ENCODE measurements at regions not wholly inside any gene's neighbourhood (a gene's known extent, or its start where the extent isn't known, plus 50 kb on each side); places are given as distances from the start of the nearest gene placed in this dataset.
A peak's percentile ranks its signal among the peaks of the same experiment; 100 is the strongest.
"Not testable (repeated sequence)": the region's sequence is repeated elsewhere in the genome, so short reads cannot be mapped to it uniquely, and the experiment has no call there.

DNA sequence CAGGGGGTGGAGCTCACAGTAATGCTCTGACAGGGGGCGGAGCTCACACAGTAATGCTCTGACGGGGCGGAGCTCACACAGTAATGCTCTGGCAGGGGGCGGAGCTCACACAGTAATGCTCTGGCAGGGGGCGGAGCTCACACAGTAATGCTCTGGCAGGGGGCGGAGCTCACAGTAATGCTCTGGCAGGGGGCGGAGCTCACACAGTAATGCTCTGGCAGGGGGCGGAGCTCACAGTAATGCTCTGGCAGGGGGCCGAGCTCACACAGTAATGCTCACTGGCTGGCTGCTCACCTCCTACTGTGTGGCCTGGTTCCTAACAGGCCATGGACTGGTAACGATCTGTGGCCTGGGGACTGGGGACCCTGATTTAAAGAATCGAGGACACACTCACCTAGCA, 53.9 kb upstream of the TNK2 start:
- peak in 1 of 5 donors; percentile 1 for DNase-seq
- H3K4me1 ChIP-seq (ENCODE audit: control insufficient read depth in 2 of 3, insufficient read depth in 2 of 3, low read depth in 1 of 3, low read length in 3 of 3); H3K36me3 ChIP-seq (ENCODE audit: control insufficient read depth in 2 of 3, insufficient read depth in 3 of 3, low read length in 3 of 3); H3K4me3 ChIP-seq (ENCODE audit: low read length in 3 of 3); FAIRE-seq; H3K27me3 ChIP-seq (ENCODE audit: control insufficient read depth, insufficient read depth, low read length); intact Hi-C loops (cut with DNase I); H3K9ac ChIP-seq (ENCODE audit: low read length in 3 of 3); H3K27ac ChIP-seq (ENCODE audit: low read depth in 2 of 2, low read length in 2 of 2); H3K9me3 ChIP-seq (ENCODE audit: control insufficient read depth in 2 of 3, insufficient read depth in 1 of 3, low read length in 3 of 3): not testable (repeated sequence)

DNA sequence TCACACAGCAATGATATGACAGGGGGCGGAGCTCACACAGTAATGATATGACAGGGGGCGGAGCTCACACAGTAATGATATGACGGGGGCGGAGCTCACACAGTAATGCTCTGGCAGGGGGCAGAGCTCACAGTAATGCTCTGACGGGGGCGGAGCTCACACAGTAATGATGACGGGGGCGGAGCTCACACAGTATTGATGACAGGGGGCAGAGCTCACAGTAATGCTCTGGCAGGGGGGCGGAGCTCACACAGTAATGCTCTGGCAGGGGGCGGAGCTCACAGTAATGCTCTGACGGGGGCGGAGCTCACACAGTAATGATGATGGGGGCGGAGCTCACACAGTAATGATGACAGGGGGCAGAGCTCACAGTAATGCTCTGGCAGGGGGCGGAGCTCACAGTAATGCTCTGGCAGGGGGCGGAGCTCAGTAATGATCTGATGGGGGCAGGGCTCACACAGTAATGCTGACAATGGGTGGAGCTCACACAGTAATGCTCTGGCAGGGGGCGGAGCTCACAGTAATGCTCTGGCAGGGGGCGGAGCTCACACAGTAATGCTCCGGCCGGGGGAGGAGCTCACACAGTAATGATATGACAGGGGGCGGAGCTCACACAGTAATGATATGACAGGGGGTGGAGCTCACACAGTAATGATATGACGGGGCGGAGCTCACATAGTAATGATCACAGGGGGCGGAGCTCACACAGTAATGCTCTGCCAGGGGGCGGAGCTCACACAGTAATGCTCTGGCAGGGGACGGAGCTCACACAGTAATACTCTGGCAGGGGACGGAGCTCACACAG, 52.8 kb upstream of the TNK2 start:
- H3K4me1 ChIP-seq (ENCODE audit: control insufficient read depth in 2 of 3, insufficient read depth in 2 of 3, low read depth in 1 of 3, low read length in 3 of 3); H3K4me3 ChIP-seq (ENCODE audit: low read length in 3 of 3); H3K36me3 ChIP-seq (ENCODE audit: control insufficient read depth in 2 of 3, insufficient read depth in 3 of 3, low read length in 3 of 3); H3K9ac ChIP-seq (ENCODE audit: low read length in 3 of 3); H3K27ac ChIP-seq (ENCODE audit: low read depth in 2 of 2, low read length in 2 of 2); H3K27me3 ChIP-seq (ENCODE audit: control insufficient read depth, insufficient read depth, low read length); intact Hi-C loops (cut with DNase I); FAIRE-seq; H3K9me3 ChIP-seq (ENCODE audit: control insufficient read depth in 2 of 3, insufficient read depth in 1 of 3, low read length in 3 of 3): not testable (repeated sequence)
- DNase-seq, result peak in 1 of 5 donors; percentile 39

DNA sequence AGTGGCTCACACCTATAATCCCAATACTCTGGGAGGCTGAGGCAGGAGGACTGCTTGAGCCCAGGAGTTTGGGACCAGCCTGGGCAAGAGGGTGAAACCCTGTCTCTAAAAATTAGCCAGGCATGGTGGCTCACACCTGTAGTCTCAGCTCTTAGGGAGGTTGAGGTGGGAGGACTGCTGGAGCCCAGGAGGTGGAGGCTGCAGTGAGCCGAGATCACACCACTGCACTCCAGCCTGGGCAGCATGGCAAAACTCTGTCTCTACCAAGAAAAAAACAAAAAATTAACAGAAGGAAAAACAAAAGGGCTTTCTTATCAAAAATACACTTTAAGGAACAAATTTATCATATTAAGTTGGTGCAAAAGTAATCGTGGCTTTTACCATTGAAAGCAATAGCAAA, 51.8 kb upstream of the TNK2 start:
- H3K9me3 ChIP-seq (ENCODE audit: control insufficient read depth in 2 of 3, insufficient read depth in 1 of 3, low read length in 3 of 3); H3K27ac ChIP-seq (ENCODE audit: low read depth in 2 of 2, low read length in 2 of 2); H3K4me1 ChIP-seq (ENCODE audit: control insufficient read depth in 2 of 3, insufficient read depth in 2 of 3, low read depth in 1 of 3, low read length in 3 of 3); H3K27me3 ChIP-seq (ENCODE audit: control insufficient read depth, insufficient read depth, low read length); H3K36me3 ChIP-seq (ENCODE audit: control insufficient read depth in 2 of 3, insufficient read depth in 3 of 3, low read length in 3 of 3); FAIRE-seq; intact Hi-C loops (cut with DNase I); H3K4me3 ChIP-seq (ENCODE audit: low read length in 3 of 3); H3K9ac ChIP-seq (ENCODE audit: low read length in 3 of 3): not testable (repeated sequence)
- peak in 1 of 5 donors; percentile 2 for DNase-seq

DNA sequence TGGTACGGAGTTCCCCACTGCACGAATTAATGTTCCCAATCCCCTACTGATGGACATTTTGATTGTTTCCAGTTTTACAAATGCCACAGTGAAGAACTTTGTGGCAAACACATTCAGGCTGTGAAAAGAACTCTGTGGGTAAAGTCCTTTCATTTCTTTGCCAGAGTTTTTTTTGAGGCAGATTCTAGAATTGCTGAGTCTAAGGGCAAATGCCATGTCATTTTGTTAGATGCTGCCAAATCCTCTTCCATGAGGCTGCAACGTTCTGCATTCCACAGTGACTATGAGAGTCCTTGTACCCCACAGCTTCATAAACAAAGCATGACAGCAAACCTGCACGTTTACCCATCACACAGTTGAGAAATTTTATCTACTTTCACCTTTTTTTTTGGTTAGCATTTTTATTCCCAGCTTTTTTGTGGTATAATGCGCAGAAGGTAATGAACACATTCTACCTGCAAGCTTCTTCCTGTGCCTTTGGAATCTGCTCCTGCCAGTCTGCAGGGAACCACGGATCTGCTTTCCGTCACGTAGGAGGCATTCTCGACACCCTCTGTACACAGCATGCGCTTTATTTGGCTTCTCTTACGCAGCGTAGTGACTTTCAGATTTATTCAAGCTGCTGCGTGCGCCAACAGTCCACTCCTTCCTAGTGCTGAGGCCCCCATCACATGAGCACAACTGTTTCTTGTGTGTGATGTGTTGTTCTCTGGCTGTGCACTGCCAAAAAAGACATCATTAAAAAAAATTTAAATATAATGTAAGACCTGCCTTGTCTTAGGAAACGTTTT, 51.2 kb upstream of the TNK2 start:
- FAIRE-seq; H3K4me1 ChIP-seq (ENCODE audit: control insufficient read depth in 2 of 3, insufficient read depth in 2 of 3, low read depth in 1 of 3, low read length in 3 of 3); DNase-seq; H3K27me3 ChIP-seq (ENCODE audit: control insufficient read depth, insufficient read depth, low read length); intact Hi-C loops (cut with DNase I); H3K4me3 ChIP-seq (ENCODE audit: low read length in 3 of 3); H3K36me3 ChIP-seq (ENCODE audit: control insufficient read depth in 2 of 3, insufficient read depth in 3 of 3, low read length in 3 of 3); H3K27ac ChIP-seq (ENCODE audit: low read depth in 2 of 2, low read length in 2 of 2); H3K9ac ChIP-seq (ENCODE audit: low read length in 3 of 3); H3K9me3 ChIP-seq (ENCODE audit: control insufficient read depth in 2 of 3, insufficient read depth in 1 of 3, low read length in 3 of 3): not testable (repeated sequence)

DNA sequence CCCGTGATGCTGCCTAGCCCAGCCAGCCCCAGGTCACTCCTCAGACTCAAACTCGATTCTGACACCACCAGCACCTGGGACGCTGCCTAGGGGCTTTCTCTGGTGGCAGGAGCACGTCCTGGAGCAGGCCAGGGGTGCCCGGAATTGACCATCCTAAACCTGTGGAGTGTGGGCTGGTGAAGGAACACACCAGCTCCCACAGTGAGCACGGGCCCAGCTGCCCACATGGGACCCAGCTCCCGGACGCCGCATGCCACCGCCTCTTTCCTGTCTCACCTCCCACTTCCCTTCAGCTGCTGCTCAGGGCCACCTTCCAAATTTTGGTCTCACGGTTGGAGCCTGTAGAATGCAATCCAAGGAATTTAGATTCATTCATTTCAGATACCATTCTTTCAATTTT, 50.4 kb upstream of the TNK2 start:
- H3K4me3 ChIP-seq (ENCODE audit: low read length in 3 of 3); H3K9ac ChIP-seq (ENCODE audit: low read length in 3 of 3); H3K36me3 ChIP-seq (ENCODE audit: control insufficient read depth in 2 of 3, insufficient read depth in 3 of 3, low read length in 3 of 3); H3K27ac ChIP-seq (ENCODE audit: low read depth in 2 of 2, low read length in 2 of 2); FAIRE-seq; H3K9me3 ChIP-seq (ENCODE audit: control insufficient read depth in 2 of 3, insufficient read depth in 1 of 3, low read length in 3 of 3); DNase-seq; H3K4me1 ChIP-seq (ENCODE audit: control insufficient read depth in 2 of 3, insufficient read depth in 2 of 3, low read depth in 1 of 3, low read length in 3 of 3); intact Hi-C loops (cut with DNase I); H3K27me3 ChIP-seq (ENCODE audit: control insufficient read depth, insufficient read depth, low read length): not testable (repeated sequence)

Measured in kidney (tissue), 10 donors.